CD4-positive, alpha-beta T cell (primary cell): ENCODE measurements at regions not wholly inside any gene's neighbourhood (a gene's known extent, or its start where the extent isn't known, plus 50 kb on each side); places are given as distances from the start of the nearest gene placed in this dataset.

Experiments
- ATAC-seq: fragments of 200-7000 bp; cut with Tn5 transposase; one replicate; pipeline ENCODE4 v1.10.0; 2022; ENCODE audit warnings: mild to moderate bottlenecking; ENCODE audit not compliant: poor library complexity
- CTCF ChIA-PET: fragments of 350-600 bp; sonication (Branson Sonifier 250); formaldehyde crosslinking; loops from one replicate; lab custom pipeline; 2021; ENCODE audit warnings: antibody characterized with exemption, inconsistent platforms; lab: Charles Lee
- POLR2A ChIA-PET: fragments of 350-600 bp; sonication (Branson Sonifier 250); formaldehyde crosslinking; loops from one replicate; lab custom pipeline; 2021; ENCODE audit warnings: antibody characterized with exemption, inconsistent platforms; lab: Charles Lee
- DNase-seq, 14 experiments: peaks; one replicate each; pipeline ENCODE4 v3.0.0-alpha.2; 2013 to 2020; ENCODE audit warnings: mixed read lengths in 2 of 14
- H3K27ac ChIP-seq, 2 donors: one replicate each; pipeline versions ENCODE4 v1.5.1 to v1.7.0; 2013; ENCODE audit warnings: low read length in 2 of 2, low read depth in 1 of 2, mild to moderate bottlenecking in 1 of 2
- H3K27me3 ChIP-seq, 2 experiments: 1 replicate in 1 of 2; 2 replicates in 1 of 2; pipeline versions ENCODE4 v1.6.1 to v1.7.0; 2013; ENCODE audit warnings: low read length in 2 of 2, control low read depth in 1 of 2, mild to moderate bottlenecking in 1 of 2, moderate library complexity in 1 of 2; ENCODE audit not compliant: insufficient read depth in 2 of 2, control insufficient read depth in 1 of 2
- H3K36me3 ChIP-seq: one replicate; pipeline ENCODE4 v1.6.1; 2013; ENCODE audit warnings: low read length, control low read depth; ENCODE audit not compliant: insufficient read depth
- H3K4me1 ChIP-seq: one replicate; pipeline ENCODE4 v1.6.1; 2013; ENCODE audit warnings: low read length, control low read depth; ENCODE audit not compliant: insufficient read depth
- H3K4me3 ChIP-seq: one replicate; pipeline ENCODE4 v1.5.1; 2013; ENCODE audit warnings: mild to moderate bottlenecking, low read length, moderate library complexity
- H3K9me3 ChIP-seq, 2 experiments: 1 replicate in 1 of 2; 2 replicates in 1 of 2; pipeline versions ENCODE4 v1.6.1 to v1.7.0; 2013; ENCODE audit warnings: low read length in 2 of 2, mild to moderate bottlenecking in 2 of 2, control low read depth in 1 of 2, moderate library complexity in 1 of 2; ENCODE audit not compliant: control insufficient read depth in 1 of 2, insufficient read depth in 1 of 2
- H3K27ac Mint-ChIP-seq: one replicate; pipeline ENCODE4 v1.8.0; 2020; ENCODE audit warnings: mixed read lengths
- H3K27me3 Mint-ChIP-seq: one replicate; pipeline ENCODE4 v1.8.0; 2021; ENCODE audit warnings: mixed read lengths
- H3K36me3 Mint-ChIP-seq: one replicate; pipeline ENCODE4 v1.8.0; 2021; ENCODE audit warnings: low read depth, mixed read lengths
- H3K4me1 Mint-ChIP-seq: one replicate; pipeline ENCODE4 v1.8.0; 2021; ENCODE audit warnings: low read depth, mixed read lengths
- H3K4me3 Mint-ChIP-seq: one replicate; pipeline ENCODE4 v1.8.0; 2020; ENCODE audit warnings: mild to moderate bottlenecking, mixed read lengths
- H3K9me3 Mint-ChIP-seq: one replicate; pipeline ENCODE4 v1.8.0; 2020; ENCODE audit warnings: mixed read lengths
- intact Hi-C, 2 experiments: fragments of 100-400 bp; cut with DNase I in 1 of 2; cut with micrococcal nuclease in 1 of 2; formaldehyde crosslinking; loops; one replicate each; pipeline versions ENCODE4 v1.15.1 to v1.9.0; 2023 to 2025; cut with DNase I, micrococcal nuclease
- TF ChIP-seq, protein P1 (sequence below): fragments of 200-600 bp; IDR thresholded peaks from one replicate; pipeline ENCODE4 v1.8.0; 2022; ENCODE audit warnings: antibody characterized with exemption, mild to moderate bottlenecking

GRCh38 chr3:194985031-194985578 is 285.9 kb downstream of the XXYLT1 start:
- Histone ChIP-seq H3K36me3 (no peaks in the 10 kb centered on the region), H3K9me3 (no peaks in the 10 kb centered on the region), H3K27me3 (peaks cover 0 to 2% of the 10 kb centered on the region in 2 experiments), H3K4me3 (no peak overlapping the region), H3K4me1 (no peaks in the 10 kb centered on the region), H3K27ac (no peak overlapping the region)
- POLR2A ChIA-PET: no interaction called here
- DNase-seq (peak in 2 of 14 experiments; percentile 19 to 35), ATAC-seq (no peak)
- no peak overlapping the region for H3K27ac Mint-ChIP-seq
- peaks cover 10% of the 10 kb centered on the region for H3K27me3 Mint-ChIP-seq
- no peaks in the 10 kb centered on the region for H3K36me3 Mint-ChIP-seq
- intact Hi-C loops: no loop called here
- H3K9me3 Mint-ChIP-seq: no peaks in the 10 kb centered on the region
- no peak overlapping the region for H3K4me3 Mint-ChIP-seq
- CTCF ChIA-PET: no interaction called here
- H3K4me1 Mint-ChIP-seq: no peaks in the 10 kb centered on the region
- TF ChIP-seq, protein P1, sequence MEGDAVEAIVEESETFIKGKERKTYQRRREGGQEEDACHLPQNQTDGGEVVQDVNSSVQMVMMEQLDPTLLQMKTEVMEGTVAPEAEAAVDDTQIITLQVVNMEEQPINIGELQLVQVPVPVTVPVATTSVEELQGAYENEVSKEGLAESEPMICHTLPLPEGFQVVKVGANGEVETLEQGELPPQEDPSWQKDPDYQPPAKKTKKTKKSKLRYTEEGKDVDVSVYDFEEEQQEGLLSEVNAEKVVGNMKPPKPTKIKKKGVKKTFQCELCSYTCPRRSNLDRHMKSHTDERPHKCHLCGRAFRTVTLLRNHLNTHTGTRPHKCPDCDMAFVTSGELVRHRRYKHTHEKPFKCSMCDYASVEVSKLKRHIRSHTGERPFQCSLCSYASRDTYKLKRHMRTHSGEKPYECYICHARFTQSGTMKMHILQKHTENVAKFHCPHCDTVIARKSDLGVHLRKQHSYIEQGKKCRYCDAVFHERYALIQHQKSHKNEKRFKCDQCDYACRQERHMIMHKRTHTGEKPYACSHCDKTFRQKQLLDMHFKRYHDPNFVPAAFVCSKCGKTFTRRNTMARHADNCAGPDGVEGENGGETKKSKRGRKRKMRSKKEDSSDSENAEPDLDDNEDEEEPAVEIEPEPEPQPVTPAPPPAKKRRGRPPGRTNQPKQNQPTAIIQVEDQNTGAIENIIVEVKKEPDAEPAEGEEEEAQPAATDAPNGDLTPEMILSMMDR: no peak

DNA sequence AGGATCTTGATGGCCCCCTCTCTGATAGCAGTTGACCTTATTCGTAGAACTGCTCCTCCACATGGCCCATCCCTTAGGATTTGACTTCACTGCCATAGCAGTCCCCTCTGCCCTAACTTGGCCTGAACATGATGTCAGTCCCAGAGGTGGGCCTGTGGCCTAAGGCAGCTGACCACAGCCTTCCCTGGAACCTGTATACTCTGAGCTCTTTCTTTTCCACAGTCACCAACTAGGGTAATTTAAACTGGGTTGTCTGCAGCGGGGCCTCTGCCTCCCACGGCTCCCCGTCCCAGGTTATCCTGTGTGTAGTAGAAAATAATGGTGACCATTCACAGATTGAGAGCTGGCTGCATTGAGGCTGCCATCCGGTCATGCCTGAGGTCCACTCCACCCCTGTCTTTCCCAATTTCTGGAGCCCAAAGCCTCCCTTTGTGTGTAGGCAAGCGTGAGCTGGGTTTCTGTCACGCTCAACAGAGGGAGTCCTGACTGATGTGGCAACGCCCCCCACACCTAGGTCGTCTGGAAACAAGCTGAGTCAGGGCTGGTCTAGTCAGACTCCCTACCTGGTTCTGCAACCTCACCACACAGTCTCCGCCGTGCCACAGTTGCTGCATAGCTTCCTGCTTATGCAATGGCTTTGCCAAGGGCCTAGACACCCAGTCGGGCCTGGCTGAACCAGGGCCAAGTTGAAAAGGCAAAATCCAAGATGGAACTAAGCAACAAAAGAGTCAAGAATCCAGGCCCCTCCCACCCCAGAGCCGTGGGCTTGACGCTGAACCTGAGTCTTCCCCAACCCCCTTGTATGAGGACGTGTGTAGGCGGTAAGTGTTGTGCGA is 284.5 kb downstream of the XXYLT1 start:
- CTCF ChIA-PET: no interaction called here
- Histone ChIP-seq H3K36me3 (no peaks in the 10 kb centered on the region), H3K27ac (no peak overlapping the region), H3K4me1 (no peaks in the 10 kb centered on the region), H3K9me3 (no peaks in the 10 kb centered on the region), H3K4me3 (no peak overlapping the region), H3K27me3 (peaks cover 0 to 2% of the 10 kb centered on the region in 2 experiments)
- H3K27ac Mint-ChIP-seq: no peak overlapping the region
- intact Hi-C loops: no loop called here
- DNase-seq (no peak), ATAC-seq (no peak)
- H3K4me1 Mint-ChIP-seq: no peaks in the 10 kb centered on the region
- H3K36me3 Mint-ChIP-seq: no peaks in the 10 kb centered on the region
- POLR2A ChIA-PET: no interaction called here
- peaks cover 10% of the 10 kb centered on the region for H3K27me3 Mint-ChIP-seq
- no peaks in the 10 kb centered on the region for H3K9me3 Mint-ChIP-seq
- H3K4me3 Mint-ChIP-seq: no peak overlapping the region
- TF ChIP-seq, protein P1: no peak

GRCh38 chr3:194987571-194988494 is 283.1 kb downstream of the XXYLT1 start:
- TF ChIP-seq, protein P1: no peak
- Mint-ChIP-seq H3K27ac (no peak overlapping the region), H3K36me3 (no peaks in the 10 kb centered on the region), H3K4me3 (no peak overlapping the region), H3K9me3 (no peaks in the 10 kb centered on the region), H3K4me1 (no peaks in the 10 kb centered on the region), H3K27me3 (peaks cover 10% of the 10 kb centered on the region)
- no peaks in the 10 kb centered on the region for H3K36me3 ChIP-seq
- H3K27me3 ChIP-seq: peaks cover 0 to 2% of the 10 kb centered on the region in 2 experiments
- ChIA-PET POLR2A (no interaction called here), CTCF (no interaction called here)
- H3K27ac ChIP-seq: no peak overlapping the region
- H3K9me3 ChIP-seq: no peaks in the 10 kb centered on the region
- ATAC-seq: no peak
- intact Hi-C loops: no loop called here
- DNase-seq: no peak
- no peaks in the 10 kb centered on the region for H3K4me1 ChIP-seq
- no peak overlapping the region for H3K4me3 ChIP-seq
